Type B pancreatic cell (in vitro differentiated cells): ENCODE measurements at regions not wholly inside any gene's neighbourhood (a gene's known extent, or its start where the extent isn't known, plus 50 kb on each side); places are given as distances from the start of the nearest gene placed in this dataset.

Experiments
- DNase-seq: peaks from one replicate; pipeline ENCODE4 v3.0.0; 2021; ENCODE audit warnings: mixed read lengths; ENCODE audit not compliant: unreplicated experiment; ENCODE audit errors: extremely low spot score
- H3K27ac Mint-ChIP-seq: 2 replicates; pipeline ENCODE4 v1.8.0; 2021; ENCODE audit warnings: mild to moderate bottlenecking, mixed read lengths
- H3K27me3 Mint-ChIP-seq: 2 replicates; pipeline ENCODE4 v1.8.0; 2021; ENCODE audit warnings: mixed read lengths
- H3K36me3 Mint-ChIP-seq: 2 replicates; pipeline ENCODE4 v1.8.0; 2021; ENCODE audit warnings: mixed read lengths
- H3K4me1 Mint-ChIP-seq: one replicate; pipeline ENCODE4 v1.8.0; 2021; ENCODE audit warnings: mixed read lengths; ENCODE audit not compliant: unreplicated experiment
- H3K4me3 Mint-ChIP-seq: 2 replicates; pipeline ENCODE4 v1.8.0; 2021; ENCODE audit warnings: mild to moderate bottlenecking, mixed read lengths
- H3K9me3 Mint-ChIP-seq: 2 replicates; pipeline ENCODE4 v1.8.0; 2021; ENCODE audit warnings: mixed read lengths
- TF ChIP-seq, protein P1 (sequence below): fragments of 200-600 bp; sonication (generic); conservative IDR thresholded peaks from 2 replicates; pipeline ENCODE4 v1.5.0; 2021; ENCODE audit warnings: antibody characterized with exemption, mild to moderate bottlenecking

DNA sequence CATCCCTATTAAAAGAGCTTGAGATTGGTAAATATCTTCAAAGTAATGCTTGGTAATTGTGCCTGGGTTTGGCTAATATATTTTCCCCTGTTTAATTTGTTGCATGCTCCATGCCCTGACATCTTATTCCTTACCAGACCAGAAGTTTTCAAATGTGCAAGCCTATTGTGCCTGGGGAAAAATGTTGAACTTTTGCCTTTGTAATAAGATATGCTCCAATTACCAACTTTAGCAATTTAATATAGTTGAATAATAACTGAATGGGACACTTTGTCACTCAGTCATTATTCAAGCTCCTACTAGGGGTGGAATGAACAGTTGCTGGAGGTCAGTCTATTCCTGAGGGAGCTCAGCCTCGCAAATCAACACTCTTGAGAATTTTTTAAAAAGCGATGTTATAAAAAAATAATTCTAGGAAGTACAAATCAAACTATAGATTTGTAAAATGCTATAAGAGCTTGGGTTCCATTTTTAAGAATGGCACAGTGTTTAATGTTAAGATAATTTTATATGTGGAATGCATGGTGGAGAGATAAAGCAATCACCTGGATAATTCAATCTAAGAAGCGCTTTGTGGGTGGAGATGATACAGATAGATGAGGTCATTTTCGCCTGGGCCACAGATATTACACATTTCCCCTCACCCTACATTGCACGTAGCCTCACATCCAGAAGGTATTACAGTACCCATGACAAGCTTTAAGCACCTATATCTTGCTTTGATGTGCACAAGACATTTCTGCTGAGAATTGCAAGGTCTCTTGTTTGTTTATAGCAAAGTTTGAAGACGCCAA, 231.8 kb downstream of the PIK3R1 start:
- Mint-ChIP-seq H3K9me3 (peaks cover 11% of the 10 kb centered on the region), H3K27ac (peak overlapping the region; percentile 13), H3K4me3 (peak overlapping the region; percentile 11), H3K36me3 (no peaks in the 10 kb centered on the region), H3K4me1 (peaks cover 18% of the 10 kb centered on the region), H3K27me3 (no peaks in the 10 kb centered on the region)
- TF ChIP-seq, protein P1, sequence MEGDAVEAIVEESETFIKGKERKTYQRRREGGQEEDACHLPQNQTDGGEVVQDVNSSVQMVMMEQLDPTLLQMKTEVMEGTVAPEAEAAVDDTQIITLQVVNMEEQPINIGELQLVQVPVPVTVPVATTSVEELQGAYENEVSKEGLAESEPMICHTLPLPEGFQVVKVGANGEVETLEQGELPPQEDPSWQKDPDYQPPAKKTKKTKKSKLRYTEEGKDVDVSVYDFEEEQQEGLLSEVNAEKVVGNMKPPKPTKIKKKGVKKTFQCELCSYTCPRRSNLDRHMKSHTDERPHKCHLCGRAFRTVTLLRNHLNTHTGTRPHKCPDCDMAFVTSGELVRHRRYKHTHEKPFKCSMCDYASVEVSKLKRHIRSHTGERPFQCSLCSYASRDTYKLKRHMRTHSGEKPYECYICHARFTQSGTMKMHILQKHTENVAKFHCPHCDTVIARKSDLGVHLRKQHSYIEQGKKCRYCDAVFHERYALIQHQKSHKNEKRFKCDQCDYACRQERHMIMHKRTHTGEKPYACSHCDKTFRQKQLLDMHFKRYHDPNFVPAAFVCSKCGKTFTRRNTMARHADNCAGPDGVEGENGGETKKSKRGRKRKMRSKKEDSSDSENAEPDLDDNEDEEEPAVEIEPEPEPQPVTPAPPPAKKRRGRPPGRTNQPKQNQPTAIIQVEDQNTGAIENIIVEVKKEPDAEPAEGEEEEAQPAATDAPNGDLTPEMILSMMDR, result no peak
- no peak for DNase-seq

DNA sequence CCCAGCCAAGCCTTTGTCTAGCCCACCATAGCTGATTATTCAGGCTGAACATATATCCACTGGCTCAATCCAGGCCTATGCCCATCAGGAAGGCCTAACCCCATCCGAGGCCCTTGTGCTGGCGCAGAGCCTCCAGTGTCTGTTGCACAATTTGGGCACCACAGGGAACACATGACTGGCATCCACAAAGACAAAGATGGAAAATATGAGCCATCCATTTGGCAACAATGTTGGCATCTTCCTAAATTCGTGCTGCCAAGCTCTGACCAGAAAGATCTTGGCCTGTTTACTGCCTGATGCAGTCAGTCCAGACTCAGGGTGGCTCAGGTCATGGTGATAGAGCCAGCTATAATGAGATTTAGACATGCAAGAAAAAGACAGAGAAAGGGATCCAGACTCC, 233.8 kb downstream of the PIK3R1 start:
- TF ChIP-seq, protein P1, result no peak
- Mint-ChIP-seq H3K4me1 (peaks cover 28% of the 10 kb centered on the region), H3K4me3 (no peak overlapping the region), H3K27ac (no peak overlapping the region), H3K9me3 (peaks cover 25% of the 10 kb centered on the region), H3K36me3 (peaks cover 12% of the 10 kb centered on the region), H3K27me3 (no peaks in the 10 kb centered on the region)
- DNase-seq, result no peak

DNA sequence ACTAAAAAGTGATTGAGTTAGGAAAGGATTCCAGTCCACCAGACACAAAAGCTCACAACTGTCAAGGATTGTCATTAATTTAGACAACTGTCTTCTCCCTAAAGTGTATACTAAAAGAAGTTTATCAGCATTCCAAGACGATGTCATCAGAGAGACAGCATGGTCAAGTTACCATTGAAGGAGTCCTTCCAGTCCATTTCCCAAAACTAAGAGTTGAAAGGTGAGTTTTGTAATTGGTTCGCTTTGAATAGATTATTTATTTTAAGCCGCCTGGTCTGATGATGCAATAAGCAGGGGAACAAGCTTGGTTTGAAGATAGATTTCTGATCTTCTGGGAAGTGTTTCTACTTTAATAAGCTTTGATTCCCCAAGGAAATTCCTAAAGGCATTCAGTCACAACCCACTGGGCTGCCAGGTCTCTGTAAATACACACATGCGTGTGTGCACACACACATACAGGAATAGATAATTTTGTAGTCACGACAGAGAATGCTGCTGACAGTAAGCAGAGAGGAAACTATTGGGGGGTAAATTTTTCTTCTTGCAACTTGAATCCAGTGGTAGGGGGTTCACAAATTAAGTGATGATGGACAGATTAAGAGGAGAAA, 234.8 kb downstream of the PIK3R1 start:
- H3K9me3 Mint-ChIP-seq, result peaks cover 25% of the 10 kb centered on the region
- peaks cover 12% of the 10 kb centered on the region for H3K36me3 Mint-ChIP-seq
- H3K4me1 Mint-ChIP-seq, result peaks cover 28% of the 10 kb centered on the region
- H3K4me3 Mint-ChIP-seq, result peak overlapping the region; percentile 50
- TF ChIP-seq, protein P1, result no peak
- H3K27me3 Mint-ChIP-seq, result no peaks in the 10 kb centered on the region
- DNase-seq, result no peak
- peak overlapping the region; percentile 78 for H3K27ac Mint-ChIP-seq

GRCh38 chr5:68452286-68452685, 236.7 kb downstream of the PIK3R1 start:
- Mint-ChIP-seq H3K4me3 (no peak overlapping the region), H3K27ac (no peak overlapping the region), H3K9me3 (peaks cover 25% of the 10 kb centered on the region), H3K36me3 (peaks cover 12% of the 10 kb centered on the region), H3K27me3 (no peaks in the 10 kb centered on the region), H3K4me1 (peaks cover 30% of the 10 kb centered on the region)
- TF ChIP-seq, protein P1, result no peak
- DNase-seq, result no peak

DNA sequence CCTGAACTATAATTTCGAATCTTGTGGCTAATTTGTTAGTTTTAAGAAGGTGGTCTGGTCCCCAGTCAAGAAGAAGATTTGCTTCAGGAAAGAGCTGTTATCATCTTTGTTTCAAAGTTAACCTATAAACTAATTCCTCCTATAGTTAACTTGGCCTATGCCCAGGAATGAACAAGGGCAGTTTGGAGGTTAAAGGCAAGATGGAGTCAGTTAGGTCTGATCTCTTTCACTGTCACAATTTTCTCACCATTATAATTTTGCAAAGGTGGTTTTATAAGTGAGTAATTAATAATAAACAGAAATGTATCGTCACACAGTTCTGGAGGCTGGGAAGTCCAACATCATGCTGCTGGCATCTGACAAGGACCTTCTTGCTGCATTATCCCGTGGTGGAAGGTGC, 238.6 kb downstream of the PIK3R1 start:
- peaks cover 37% of the 10 kb centered on the region for H3K4me1 Mint-ChIP-seq
- peaks cover 25% of the 10 kb centered on the region for H3K9me3 Mint-ChIP-seq
- no peak overlapping the region for H3K27ac Mint-ChIP-seq
- no peak for DNase-seq
- TF ChIP-seq, protein P1, result no peak
- H3K4me3 Mint-ChIP-seq, result no peak overlapping the region
- no peaks in the 10 kb centered on the region for H3K27me3 Mint-ChIP-seq
- H3K36me3 Mint-ChIP-seq, result peaks cover 12% of the 10 kb centered on the region
